IMR-90 (cell line): ENCODE measurements at regions not wholly inside any gene's neighbourhood (a gene's known extent, or its start where the extent isn't known, plus 50 kb on each side); places are given as distances from the start of the nearest gene placed in this dataset.

Experiments
- ATAC-seq: fragments of 200-7000 bp; cut with Tn5 transposase; 2 replicates; pipeline ENCODE4 v1.9.1; 2020; ENCODE audit warnings: low read depth, mild to moderate bottlenecking, moderate library complexity
- BruUV-seq: library from RNA; stranded (reverse); fragments of 400-500 nt; replicated peaks from 2 replicates; lab custom pipeline; 2021; lab: Mats Ljungman, UMichigan
- CTCF ChIA-PET: fragments of 300-600 bp; formaldehyde crosslinking; extraction: SDS; loops from one replicate; lab custom pipeline; 2021; ENCODE audit warnings: antibody characterized with exemption; lab: Yijun Ruan, JAX
- POLR2A ChIA-PET: fragments of 300-600 bp; sonication (Branson Sonifier 250); formaldehyde crosslinking; loops from one replicate; lab custom pipeline; 2022; ENCODE audit warnings: antibody characterized with exemption; ENCODE audit not compliant: unreplicated experiment; lab: Charles Lee
- DNase-seq: peaks from one replicate; pipeline ENCODE4 v3.0.0; 2013
- H2AFZ ChIP-seq: replicated peaks from 2 replicates; pipeline ENCODE3; 2013; ENCODE audit warnings: low read length, mild to moderate bottlenecking; ENCODE audit not compliant: poor library complexity
- H2AK5ac ChIP-seq: 2 replicates; pipeline ENCODE4 v1.6.1; 2013; ENCODE audit warnings: low read depth, low read length, inconsistent platforms
- H2AK9ac ChIP-seq: replicated peaks from 2 replicates; pipeline ENCODE3; 2013; ENCODE audit warnings: mild to moderate bottlenecking, low read depth, low read length, moderate library complexity; ENCODE audit not compliant: poor library complexity
- H2BK120ac ChIP-seq: 2 replicates; pipeline ENCODE4 v1.6.1; 2013; ENCODE audit warnings: low read depth, low read length, inconsistent platforms
- H2BK15ac ChIP-seq: 3 replicates; pipeline ENCODE4 v1.6.1; 2013; ENCODE audit warnings: low read depth, low read length, inconsistent platforms
- H2BK20ac ChIP-seq: 2 replicates; pipeline ENCODE4 v1.6.1; 2013; ENCODE audit warnings: low read depth, mild to moderate bottlenecking, inconsistent platforms, low read length, moderate library complexity
- H2BK5ac ChIP-seq: 2 replicates; pipeline ENCODE4 v1.6.1; 2013; ENCODE audit warnings: mild to moderate bottlenecking, low read depth, low read length, inconsistent platforms; ENCODE audit not compliant: poor library complexity, severe bottlenecking
- H3K14ac ChIP-seq: replicated peaks from 2 replicates; pipeline ENCODE4 v1.6.1; 2013; ENCODE audit warnings: low read depth, low read length, inconsistent platforms
- H3K18ac ChIP-seq: 2 replicates; pipeline ENCODE4 v1.6.1; 2013; ENCODE audit warnings: low read depth, low read length, control low read depth
- H3K23ac ChIP-seq: 2 replicates; pipeline ENCODE4 v1.6.1; 2013; ENCODE audit warnings: low read depth, low read length, inconsistent platforms
- H3K27ac ChIP-seq: 2 replicates; pipeline ENCODE4 v1.5.1; 2013; ENCODE audit warnings: mild to moderate bottlenecking, control low read depth, low read length; ENCODE audit not compliant: insufficient read depth
- H3K27me3 ChIP-seq: 2 replicates; pipeline ENCODE4 v1.6.1; 2013; ENCODE audit warnings: low read length; ENCODE audit not compliant: control insufficient read depth, insufficient read depth
- H3K36me3 ChIP-seq: 2 replicates; pipeline ENCODE4 v1.6.1; 2013; ENCODE audit warnings: low read length, mixed read lengths; ENCODE audit not compliant: control insufficient read depth, insufficient read depth
- H3K4ac ChIP-seq: 2 replicates; pipeline ENCODE4 v1.6.1; 2013; ENCODE audit warnings: low read depth, low read length, inconsistent platforms
- H3K4me1 ChIP-seq: 2 replicates; pipeline ENCODE4 v1.6.1; 2013; ENCODE audit warnings: low read length, mixed read lengths; ENCODE audit not compliant: control insufficient read depth, insufficient read depth
- H3K4me2 ChIP-seq: 2 replicates; pipeline ENCODE4 v1.6.1; 2013; ENCODE audit warnings: low read depth, mild to moderate bottlenecking, control low read depth, low read length, moderate library complexity
- H3K4me3 ChIP-seq: 2 replicates; pipeline ENCODE4 v1.5.1; 2013; ENCODE audit warnings: low read depth, mild to moderate bottlenecking, control low read depth, low read length, moderate library complexity; ENCODE audit not compliant: insufficient read depth
- H3K56ac ChIP-seq: 2 replicates; pipeline ENCODE4 v1.6.1; 2013; ENCODE audit warnings: low read length, inconsistent platforms; ENCODE audit not compliant: insufficient read depth; ENCODE audit errors: extremely low read depth
- H3K79me1 ChIP-seq, 2 experiments: 2 replicates each; pipeline ENCODE4 v1.6.1; 2013; ENCODE audit warnings: low read length in 2 of 2, inconsistent platforms in 1 of 2, low read depth in 1 of 2
- H3K9ac ChIP-seq: 2 replicates; pipeline ENCODE4 v1.6.1; 2013; ENCODE audit warnings: low read depth, low read length, control low read depth
- H3K9me1 ChIP-seq: 2 replicates; pipeline ENCODE4 v1.6.1; 2013; ENCODE audit warnings: low read length, inconsistent platforms; ENCODE audit not compliant: insufficient read depth
- H3K9me3 ChIP-seq: 2 replicates; pipeline ENCODE4 v1.6.1; 2013; ENCODE audit warnings: low read length; ENCODE audit not compliant: control insufficient read depth, insufficient read depth
- H4K20me1 ChIP-seq: 2 replicates; pipeline ENCODE4 v1.6.1; 2013; ENCODE audit warnings: low read length, inconsistent platforms; ENCODE audit not compliant: insufficient read depth
- H4K5ac ChIP-seq: 2 replicates; pipeline ENCODE4 v1.6.1; 2013; ENCODE audit warnings: mild to moderate bottlenecking, low read depth, low read length, control low read depth
- H4K8ac ChIP-seq, 2 experiments: 2 replicates each; pipeline ENCODE4 v1.6.1; 2013; ENCODE audit warnings: low read depth in 2 of 2, low read length in 2 of 2, control low read depth in 1 of 2, inconsistent platforms in 1 of 2
- H4K91ac ChIP-seq: 2 replicates; pipeline ENCODE4 v1.6.1; 2013; ENCODE audit warnings: low read depth, low read length, inconsistent platforms; ENCODE audit not compliant: insufficient read depth
- MAFK ChIP-seq: IDR thresholded peaks from 2 replicates; pipeline ENCODE4 v1.6.1; 2012; ENCODE audit warnings: low read depth, low read length, improper control_type of control experiment
- MAZ ChIP-seq: IDR thresholded peaks from 2 replicates; pipeline ENCODE4 v1.6.1; 2012; ENCODE audit warnings: low read depth, mild to moderate bottlenecking, low read length, improper control_type of control experiment, moderate library complexity, borderline replicate concordance
- MXI1 ChIP-seq: IDR thresholded peaks from 2 replicates; pipeline ENCODE4 v1.6.1; 2012; ENCODE audit warnings: low read depth, mild to moderate bottlenecking, low read length, moderate library complexity, borderline replicate concordance
- NFE2L2 ChIP-seq: fragments of 150-350 bp; IDR thresholded peaks from 2 replicates; pipeline ENCODE4 v1.6.1; 2016; ENCODE audit warnings: low read depth, mild to moderate bottlenecking, low read length
- RAD21 ChIP-seq: IDR thresholded peaks from 2 replicates; pipeline ENCODE4 v1.6.1; 2012; ENCODE audit warnings: low read length, improper control_type of control experiment
- RCOR1 ChIP-seq: IDR thresholded peaks from 2 replicates; pipeline ENCODE4 v1.6.1; 2012; ENCODE audit warnings: mild to moderate bottlenecking, low read length, improper control_type of control experiment; ENCODE audit not compliant: insufficient replicate concordance
- RFX5 ChIP-seq: IDR thresholded peaks from 2 replicates; pipeline ENCODE4 v1.8.0; 2012; ENCODE audit warnings: low read depth, mild to moderate bottlenecking, low read length, moderate library complexity
- WGBS, 2 experiments: methylation state at CpG; one replicate each; pipeline versions ENCODE4 v1.1.5 to v1.1.7; 2013; ENCODE audit warnings: missing lambda C conversion rate in 2 of 2; ENCODE audit not compliant: insufficient read length in 1 of 2; ENCODE audit errors: extremely low coverage in 2 of 2; 5-methylcytosine and 5-hydroxymethylcytosine counted together
- dilution Hi-C: fragments of 300-500 bp; cut with HindIII; formaldehyde crosslinking; loops from one replicate; pipeline ENCODE4 v1.14.3; 2018; ENCODE audit warnings: low sequenced_read_pairs; ENCODE audit not compliant: unreplicated experiment
- in situ Hi-C: fragments of 300-500 bp; cut with MboI; formaldehyde crosslinking; loops from 3 replicates; pipeline ENCODE4 v1.14.3; 2019; ENCODE audit warnings: low sequenced_read_pairs, inconsistent platforms, mixed read lengths
- intact Hi-C: fragments of 100-400 bp; cut with micrococcal nuclease; formaldehyde crosslinking; loops from 2 replicates; pipeline ENCODE4 v1.10.0; 2022
- TF ChIP-seq, protein P1 (sequence below): fragments of 150-350 bp; IDR thresholded peaks from 2 replicates; pipeline ENCODE4 v1.6.1; 2017; ENCODE audit warnings: mild to moderate bottlenecking, antibody characterized with exemption, low read length, low read depth

DNA sequence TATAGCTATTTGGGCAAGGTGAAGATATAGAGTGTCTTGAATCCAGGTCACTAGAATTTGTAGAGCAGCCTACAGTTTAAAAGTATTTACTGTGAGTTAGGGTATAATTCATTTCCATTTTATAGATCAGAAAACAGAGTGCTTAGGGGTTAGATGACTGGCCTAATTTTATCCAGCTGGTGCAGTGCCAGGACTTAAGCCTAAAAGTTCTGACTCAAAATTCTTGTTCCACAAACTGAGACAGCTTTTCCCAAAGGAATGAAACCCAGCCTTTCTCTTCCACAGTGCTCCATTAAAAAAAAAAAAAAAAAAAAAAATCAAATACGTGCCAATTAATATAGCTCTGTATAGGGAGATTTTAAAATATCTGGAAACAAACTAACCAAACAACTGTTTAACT is 441.0 kb upstream of the MARCKS start:
- Histone ChIP-seq H3K23ac (no peak overlapping the region), H2BK5ac (no peak overlapping the region), H2BK20ac (no peak overlapping the region), H3K4me2 (no peak overlapping the region), H4K5ac (no peak overlapping the region), H2BK120ac (no peak overlapping the region), H3K79me1 (no peaks in the 10 kb centered on the region), H3K4ac (no peak overlapping the region), H3K4me1 (no peaks in the 10 kb centered on the region), H3K36me3 (no peaks in the 10 kb centered on the region), H2BK15ac (no peak overlapping the region), H3K14ac (no peak overlapping the region), H4K8ac (no peak overlapping the region), H3K27ac (no peak overlapping the region), H4K91ac (no peak overlapping the region), H3K56ac (no peak overlapping the region), H3K9me3 (no peaks in the 10 kb centered on the region), H3K27me3 (no peaks in the 10 kb centered on the region), H3K4me3 (no peak overlapping the region), H2AK5ac (no peak overlapping the region), H3K18ac (no peak overlapping the region), H3K9ac (no peak overlapping the region), H3K9me1 (no peaks in the 10 kb centered on the region; the same call in 1 of the 2 replicates), H4K20me1 (no peaks in the 10 kb centered on the region), H2AFZ (no peak overlapping the region), H2AK9ac (no peak overlapping the region)
- in situ Hi-C loops (loop anchor here (10.0 kb wide), 1 partner anchor 439 kb away; the partner anchor contains the start of gene MARCKS), intact Hi-C loops (loop anchor here (10.0 kb wide), 2 partner anchors 531 to 631 kb away; no protein-coding TSS in a partner anchor), dilution Hi-C loops (no loop called here)
- ChIA-PET POLR2A (no interaction called here), CTCF (interaction anchor here (0.7 kb wide), 1 partner anchor 457 kb away, joined by 4 read pairs; no protein-coding TSS in a partner anchor)
- BruUV-seq, result no TSS peak
- TF ChIP-seq RAD21 (no peak), MAFK (no peak), RFX5 (no peak), NFE2L2 (no peak), MXI1 (no peak), MAZ (no peak), RCOR1 (no peak)
- TF ChIP-seq, protein P1, sequence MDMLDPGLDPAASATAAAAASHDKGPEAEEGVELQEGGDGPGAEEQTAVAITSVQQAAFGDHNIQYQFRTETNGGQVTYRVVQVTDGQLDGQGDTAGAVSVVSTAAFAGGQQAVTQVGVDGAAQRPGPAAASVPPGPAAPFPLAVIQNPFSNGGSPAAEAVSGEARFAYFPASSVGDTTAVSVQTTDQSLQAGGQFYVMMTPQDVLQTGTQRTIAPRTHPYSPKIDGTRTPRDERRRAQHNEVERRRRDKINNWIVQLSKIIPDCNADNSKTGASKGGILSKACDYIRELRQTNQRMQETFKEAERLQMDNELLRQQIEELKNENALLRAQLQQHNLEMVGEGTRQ, result no peak
- ATAC-seq (no peak), DNase-seq (peak; percentile 35)
- WGBS, 2 experiments, result no CpG with 5 or more reads among the region's 1 CpG
